Right kidney (tissue), 1 donor: ENCODE measurements at regions not wholly inside any gene's neighbourhood (a gene's known extent, or its start where the extent isn't known, plus 50 kb on each side); places are given as distances from the start of the nearest gene placed in this dataset.

ENCODE experiments used
- DNase-seq: peaks from one replicate; pipeline ENCODE4 v3.0.0-alpha.2; 2016

- no peak for DNase-seq
Observed at GRCh38 chr6:156562019-156562418, 215.2 kb upstream of the ARID1B start.

- no peak for DNase-seq
Observed at GRCh38 chr6:156560476-156560875, 216.7 kb upstream of the ARID1B start.

- peak; percentile 9 for DNase-seq
Observed at GRCh38 chr6:156559162-156559690, 218.0 kb upstream of the ARID1B start.

- no peak for DNase-seq
Observed at GRCh38 chr6:156557911-156558259, 219.3 kb upstream of the ARID1B start.

- peak; percentile 25 for DNase-seq
Observed at GRCh38 chr6:156557251-156557910, 219.8 kb upstream of the ARID1B start.

DNA sequence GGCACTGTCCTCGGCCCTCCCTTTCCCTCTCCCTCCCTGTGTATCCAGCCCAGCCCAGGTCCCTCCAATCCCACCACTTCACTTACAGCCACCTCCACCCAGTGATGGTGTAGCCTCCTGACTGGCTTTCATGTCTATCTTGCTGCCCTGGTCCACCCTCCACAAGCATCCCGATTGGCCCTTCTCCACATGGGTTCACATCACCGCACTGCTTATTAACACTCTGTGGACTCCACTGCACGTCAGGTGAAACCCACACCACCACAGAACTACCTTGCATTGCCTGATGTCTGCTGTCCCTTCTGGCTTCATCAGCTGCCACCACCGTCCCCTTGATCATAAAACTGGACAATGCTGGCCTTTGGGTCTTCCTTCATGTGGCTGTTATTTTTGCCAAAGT lies 220.4 kb upstream of the ARID1B start:
- no peak for DNase-seq

GRCh38 chr6:156555116-156555515 lies 222.1 kb upstream of the ARID1B start:
- DNase-seq: no peak

DNA sequence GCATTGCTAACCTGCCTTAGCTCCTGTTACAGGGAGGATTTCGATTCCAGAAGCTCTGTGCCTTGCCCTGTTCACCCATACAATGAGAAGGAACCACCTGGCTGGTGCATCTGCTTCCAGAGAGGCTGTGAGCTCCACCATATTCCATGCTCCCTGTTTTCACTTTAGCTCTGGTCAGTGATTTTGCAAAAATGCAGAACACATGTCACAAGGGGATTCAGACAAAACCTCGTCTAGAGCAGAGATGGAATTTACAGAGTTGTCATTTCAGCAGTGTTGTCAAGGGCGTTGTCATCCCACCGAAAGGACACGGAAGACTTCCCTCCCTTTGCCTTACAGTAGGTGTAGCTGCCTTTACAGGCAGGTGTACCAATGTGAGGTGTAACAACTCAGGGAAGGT lies 223.0 kb upstream of the ARID1B start:
- DNase-seq: no peak

DNA sequence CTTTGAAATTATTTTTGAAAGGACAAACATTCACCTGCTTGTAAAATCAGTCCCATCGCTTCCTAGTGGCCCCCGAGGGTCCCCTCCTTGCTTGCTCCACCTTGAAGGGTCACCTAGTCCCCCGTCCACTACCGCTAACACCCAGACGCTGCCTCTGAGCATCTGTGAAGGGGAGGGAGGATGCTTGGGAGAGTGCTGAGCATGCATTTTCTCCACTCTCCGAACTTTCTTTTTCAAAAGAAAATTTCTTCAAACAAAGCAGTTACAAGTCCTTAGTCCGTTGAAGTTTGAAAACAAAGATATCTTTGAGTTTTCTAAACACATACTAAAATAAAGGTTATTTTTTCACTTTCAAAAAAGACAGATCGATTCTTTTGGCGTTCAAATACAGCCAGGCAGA lies 224.3 kb upstream of the ARID1B start:
- DNase-seq: no peak

- DNase-seq: no peak
Observed at GRCh38 chr6:156550949-156551348, 226.2 kb upstream of the ARID1B start.

GRCh38 chr6:156545931-156546330 lies 231.2 kb upstream of the ARID1B start:
- DNase-seq: no peak

DNA sequence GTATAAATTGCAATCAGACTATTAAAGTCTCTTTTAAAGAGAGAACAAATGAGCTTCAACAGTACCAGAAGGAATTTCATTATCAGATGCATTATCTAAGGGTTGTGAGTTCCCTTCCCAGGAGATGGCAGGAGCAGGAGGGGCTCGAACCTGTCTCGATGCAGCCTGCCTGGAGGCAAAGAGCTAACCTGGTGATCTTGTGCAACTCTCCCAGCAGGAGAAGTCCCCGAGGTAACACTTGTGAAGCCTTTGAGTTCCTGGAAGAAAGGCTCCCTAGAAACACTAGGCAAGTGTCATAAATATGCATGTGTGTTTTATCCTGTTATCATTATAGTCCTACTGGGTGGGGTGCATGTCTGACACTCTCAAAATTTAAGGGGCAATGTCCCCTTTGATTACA lies 232.2 kb upstream of the ARID1B start:
- no peak for DNase-seq

DNA sequence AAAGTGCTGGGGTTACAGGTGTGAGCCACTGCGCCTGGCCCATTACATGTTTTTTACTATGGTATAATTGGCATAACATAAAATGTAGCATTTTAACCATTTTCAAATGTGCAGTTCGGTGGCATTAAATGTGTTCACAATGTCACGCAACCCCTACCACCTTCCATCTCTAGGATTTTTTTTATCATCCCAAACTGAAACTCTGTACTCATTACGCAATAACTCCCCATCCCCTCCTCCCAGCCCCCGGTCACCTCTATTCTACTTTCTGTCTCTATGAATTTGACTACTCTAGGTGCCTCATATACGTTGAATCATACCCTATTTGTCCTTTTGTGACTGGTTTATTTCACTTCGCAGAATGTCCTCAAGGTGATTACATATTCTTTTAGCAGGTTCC lies 233.1 kb upstream of the ARID1B start:
- DNase-seq: no peak

DNA sequence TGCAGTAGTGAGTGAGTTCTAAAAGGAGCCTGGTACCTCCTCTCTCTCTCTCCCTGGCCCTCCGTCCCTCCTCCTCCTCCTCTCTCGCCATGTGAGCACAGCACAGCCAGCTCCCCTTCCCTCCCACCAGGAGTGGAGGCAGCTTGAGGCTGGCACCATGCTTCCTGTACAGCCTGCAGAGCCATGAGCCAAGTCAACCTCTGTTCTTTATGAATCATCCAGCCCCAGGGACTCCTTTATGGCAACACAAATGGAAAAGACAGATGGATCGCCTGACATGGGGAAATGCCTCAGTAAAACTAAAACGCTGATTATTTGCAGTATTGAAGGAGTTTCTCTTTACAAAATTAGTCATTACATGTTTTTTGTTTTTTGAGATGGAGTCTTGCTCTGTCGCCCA lies 233.7 kb upstream of the ARID1B start:
- no peak for DNase-seq

DNA sequence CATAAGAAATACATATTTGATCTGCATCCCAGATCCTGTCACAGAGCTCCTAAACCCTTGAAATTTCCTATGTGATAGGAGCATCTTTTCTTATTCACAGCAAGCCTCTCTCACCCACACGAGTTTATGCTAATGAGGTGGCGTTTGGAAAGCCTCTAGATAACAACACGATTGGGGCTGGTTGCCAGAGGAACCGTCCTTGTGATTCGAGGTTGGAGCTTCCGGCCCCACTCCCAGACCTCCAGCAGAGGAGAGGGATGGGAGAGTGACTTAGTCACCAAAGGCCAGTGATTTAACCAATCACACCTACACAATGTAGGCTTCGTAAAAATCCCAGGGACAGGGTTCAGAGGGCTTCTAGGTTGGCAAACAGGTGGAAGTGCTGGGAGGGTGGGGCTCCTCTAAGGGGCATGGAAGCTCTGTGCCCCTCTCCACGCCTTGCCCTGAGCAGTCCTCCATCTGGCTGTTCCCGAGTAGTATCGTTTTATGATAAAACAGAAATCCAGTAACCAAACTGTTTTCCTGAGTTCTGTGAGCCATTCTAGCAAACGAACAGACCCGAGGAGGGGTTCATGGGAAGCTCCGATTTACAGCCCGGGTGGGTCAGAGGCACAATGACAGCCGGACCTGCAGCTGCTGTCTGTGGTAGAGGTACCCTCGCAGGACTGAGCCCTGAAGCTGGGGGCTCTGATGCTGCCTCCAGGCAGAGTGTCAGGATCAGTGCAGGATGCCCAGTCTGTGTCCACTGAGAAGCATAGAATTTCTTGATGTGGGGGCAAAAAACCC lies 238.1 kb upstream of the ARID1B start:
- no peak for DNase-seq

DNA sequence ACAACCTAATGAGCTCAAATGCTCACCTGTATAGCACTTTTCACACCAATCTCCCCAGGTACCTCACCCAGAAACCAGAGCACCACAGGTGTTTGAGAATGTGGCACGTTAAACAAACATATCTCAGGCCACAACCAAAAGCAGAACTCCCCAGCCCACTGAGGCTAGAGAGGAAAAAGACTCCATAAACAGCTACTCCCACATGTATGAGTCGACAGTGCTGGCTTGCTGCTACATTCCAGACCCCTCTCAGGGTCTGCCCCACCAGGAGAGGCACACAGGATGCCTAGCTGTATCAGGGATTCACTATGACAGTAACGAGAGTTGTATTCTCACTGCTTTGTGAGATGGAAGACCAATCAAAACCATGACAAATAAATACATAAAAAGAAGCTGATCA lies 242.6 kb upstream of the ARID1B start:
- no peak for DNase-seq

DNA sequence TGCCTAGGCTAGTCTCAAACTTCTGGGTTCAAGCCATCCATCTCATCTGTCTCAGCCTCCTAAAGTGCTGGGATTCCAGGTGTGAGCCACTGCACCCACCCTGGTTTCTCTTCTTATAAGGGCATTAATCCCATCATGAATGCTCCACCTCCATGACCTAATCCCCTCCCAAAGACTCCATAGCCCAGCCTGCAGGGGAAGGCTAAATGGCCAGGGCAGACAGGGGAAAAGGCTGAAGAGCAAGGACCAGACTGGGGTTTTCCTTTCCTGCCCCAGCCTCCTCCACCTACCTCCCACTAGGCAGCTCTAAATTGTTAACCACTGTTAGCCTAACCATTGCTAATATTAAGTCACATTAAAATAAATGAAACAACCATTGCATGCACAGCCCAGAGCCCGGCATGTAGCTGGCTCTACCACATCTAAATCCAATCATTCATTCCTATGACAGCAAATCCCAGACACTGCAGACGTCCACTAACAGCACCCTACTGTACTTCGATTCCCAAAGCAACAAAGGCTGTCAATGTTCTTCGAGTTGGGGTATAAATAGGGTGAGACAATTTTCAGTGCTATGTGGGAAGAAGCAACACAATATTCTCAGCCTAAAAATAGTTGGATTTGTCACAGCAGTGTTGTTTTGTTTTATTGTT lies 243.2 kb upstream of the ARID1B start:
- no peak for DNase-seq

DNA sequence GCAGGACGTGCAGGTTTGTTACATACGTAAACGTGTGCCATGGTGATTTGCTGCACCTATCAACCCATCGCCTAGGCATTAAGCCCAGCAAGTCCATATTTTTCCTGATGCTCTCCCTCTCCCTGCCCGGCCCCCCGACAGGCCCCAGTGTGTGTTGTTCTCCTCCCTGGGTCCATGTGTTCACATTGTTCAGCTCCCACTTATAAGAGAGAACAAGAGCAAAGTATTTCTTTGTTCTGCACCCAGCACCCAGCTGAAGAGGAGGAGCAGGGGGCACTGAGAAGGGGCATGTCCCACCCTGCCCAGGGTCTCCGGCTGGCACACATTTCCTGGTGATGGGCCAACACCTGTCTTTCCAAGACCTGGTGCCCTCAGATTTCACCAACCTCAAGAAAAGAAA lies 251.1 kb upstream of the ARID1B start:
- no peak for DNase-seq

GRCh38 chr6:156525541-156525940 lies 251.6 kb upstream of the ARID1B start:
- no peak for DNase-seq

- DNase-seq: no peak
Observed at GRCh38 chr6:156519940-156520339, 257.2 kb upstream of the ARID1B start.

- peak; percentile 21 for DNase-seq
Observed at GRCh38 chr6:156517088-156517487, 260.1 kb upstream of the ARID1B start.

DNA sequence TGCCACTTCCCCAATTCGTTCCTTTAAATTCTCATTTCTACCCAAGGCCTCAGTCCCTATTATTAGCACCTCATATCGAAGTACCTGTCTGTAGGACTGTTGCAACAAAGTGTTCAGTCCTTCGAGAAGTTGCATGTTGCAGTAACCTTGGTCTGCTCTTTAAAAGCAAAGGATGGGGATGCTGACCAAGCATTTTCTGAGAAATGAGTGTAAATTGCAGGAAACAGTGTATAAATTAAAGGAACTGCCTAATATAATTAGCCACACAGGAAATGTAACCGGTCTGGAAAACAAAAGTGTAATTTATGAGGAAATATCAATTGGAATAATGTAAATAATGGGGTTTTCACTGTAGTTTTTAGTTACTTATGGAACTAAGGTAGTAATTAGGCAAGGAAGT lies 261.9 kb upstream of the ARID1B start:
- DNase-seq: no peak

- no peak for DNase-seq
Observed at GRCh38 chr6:156513504-156513903, 263.7 kb upstream of the ARID1B start.

DNA sequence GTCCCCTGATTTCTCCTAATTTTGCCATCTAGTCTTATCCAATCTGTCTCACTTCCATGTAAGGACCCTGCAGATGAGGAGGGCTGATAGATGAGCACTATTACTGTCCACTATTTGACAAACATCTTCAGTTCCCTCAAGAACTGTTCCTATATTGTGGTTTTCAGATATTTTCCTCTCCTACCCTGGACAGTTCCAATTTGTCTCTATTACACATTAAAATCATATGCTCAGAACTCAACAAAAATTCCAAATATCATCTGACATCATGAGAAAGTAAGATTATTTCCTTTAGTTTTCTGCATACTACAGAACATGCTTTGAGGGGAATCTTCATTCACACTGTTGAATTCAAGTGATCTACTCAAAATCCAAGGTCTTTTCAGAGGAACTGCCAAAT lies 265.6 kb upstream of the ARID1B start:
- DNase-seq: no peak
